ENCODE measurements at regions not wholly inside any gene's neighbourhood (a gene's known extent, or its start where the extent isn't known, plus 50 kb on each side); places are given as distances from the start of the nearest gene placed in this dataset.

GRCh38 chr6:95280686-95281273, 296.6 kb upstream of the MANEA start:
- no CpG with 5 or more reads among the region's 4 CpGs for WGBS (ENCODE audit: extremely low coverage, insufficient coverage, insufficient read length)

GRCh38 chr6:95285881-95286280, 291.5 kb upstream of the MANEA start:
- DNase-seq: no peak
- H3K27ac ChIP-seq (ENCODE audit: low read depth, low read length): no peak overlapping the region
- H3K4me1 ChIP-seq (ENCODE audit: control insufficient read depth in 1 of 2, insufficient read depth in 2 of 2, low read length in 2 of 2): no peaks in the 10 kb centered on the region
- no peak overlapping the region for H3K18ac ChIP-seq (ENCODE audit: low read length)
- no peak overlapping the region for H3K23ac ChIP-seq (ENCODE audit: low read length)
- H4K91ac ChIP-seq (ENCODE audit: low read depth, low read length): no peak overlapping the region
- no peak overlapping the region for H2BK12ac ChIP-seq (ENCODE audit: low read length)
- no peaks in the 10 kb centered on the region for H3K9me3 ChIP-seq (ENCODE audit: insufficient read depth, low read depth, low read length)
- no CpG with 5 or more reads among the region's 2 CpGs for WGBS (ENCODE audit: extremely low coverage, insufficient coverage, insufficient read length)
- H2BK120ac ChIP-seq (ENCODE audit: insufficient read depth, low read length, poor library complexity): no peak overlapping the region
- no peak overlapping the region for H3K4ac ChIP-seq (ENCODE audit: low read depth, low read length)
- H3K79me1 ChIP-seq (ENCODE audit: low read length): no peaks in the 10 kb centered on the region
- no peak overlapping the region for H3K14ac ChIP-seq (ENCODE audit: low read length)
- H2AK5ac ChIP-seq (ENCODE audit: low read length): no peak overlapping the region
- no peaks in the 10 kb centered on the region for H3K79me2 ChIP-seq (ENCODE audit: control insufficient read depth, insufficient read depth, low read length, poor library complexity)
- no peak overlapping the region for H4K12ac ChIP-seq (ENCODE audit: low read depth, low read length)
- no peak overlapping the region for H3K9ac ChIP-seq (ENCODE audit: low read length)
- H2BK5ac ChIP-seq (ENCODE audit: low read depth, low read length, poor library complexity): no peak overlapping the region
- no peaks in the 10 kb centered on the region for H3K36me3 ChIP-seq (ENCODE audit: control insufficient read depth in 1 of 2, insufficient read depth in 2 of 2, low read length in 2 of 2)
- no peak overlapping the region for H3K4me2 ChIP-seq (ENCODE audit: low read length)
- H3K27me3 ChIP-seq (ENCODE audit: insufficient read depth, low read length): no peaks in the 10 kb centered on the region
- H2AFZ ChIP-seq (ENCODE audit: insufficient read depth, low read length, poor library complexity): no peak overlapping the region
- no peak overlapping the region for H4K8ac ChIP-seq (ENCODE audit: low read depth, low read length)
- no peak overlapping the region for H3K4me3 ChIP-seq (ENCODE audit: low read depth, low read length)

More at GRCh38 chr6:95280686-95281273, 296.6 kb upstream of the MANEA start:
- DNase-seq: no peak
- Histone ChIP-seq H3K14ac (ENCODE audit: low read length) (no peak overlapping the region), H3K18ac (ENCODE audit: low read length) (no peak overlapping the region), H2BK120ac (ENCODE audit: insufficient read depth, low read length, poor library complexity) (no peak overlapping the region), H3K9ac (ENCODE audit: low read length) (no peak overlapping the region), H2BK5ac (ENCODE audit: low read depth, low read length, poor library complexity) (no peak overlapping the region), H4K91ac (ENCODE audit: low read depth, low read length) (no peak overlapping the region), H3K27ac (ENCODE audit: low read depth, low read length) (no peak overlapping the region), H4K8ac (ENCODE audit: low read depth, low read length) (no peak overlapping the region), H3K4me1 (ENCODE audit: control insufficient read depth in 1 of 2, insufficient read depth in 2 of 2, low read length in 2 of 2) (no peaks in the 10 kb centered on the region), H3K9me3 (ENCODE audit: insufficient read depth, low read depth, low read length) (no peaks in the 10 kb centered on the region), H3K79me1 (ENCODE audit: low read length) (no peaks in the 10 kb centered on the region), H3K79me2 (ENCODE audit: control insufficient read depth, insufficient read depth, low read length, poor library complexity) (no peaks in the 10 kb centered on the region), H3K27me3 (ENCODE audit: insufficient read depth, low read length) (no peaks in the 10 kb centered on the region), H3K4me2 (ENCODE audit: low read length) (no peak overlapping the region), H3K4ac (ENCODE audit: low read depth, low read length) (no peak overlapping the region), H2AK5ac (ENCODE audit: low read length) (no peak overlapping the region), H4K12ac (ENCODE audit: low read depth, low read length) (no peak overlapping the region), H2AFZ (ENCODE audit: insufficient read depth, low read length, poor library complexity) (no peak overlapping the region), H3K36me3 (ENCODE audit: control insufficient read depth in 1 of 2, insufficient read depth in 2 of 2, low read length in 2 of 2) (no peaks in the 10 kb centered on the region), H3K23ac (ENCODE audit: low read length) (no peak overlapping the region), H3K4me3 (ENCODE audit: low read depth, low read length) (no peak overlapping the region), H2BK12ac (ENCODE audit: low read length) (no peak overlapping the region)

GRCh38 chr6:95286874-95287273, 290.5 kb upstream of the MANEA start:
- Histone ChIP-seq H3K23ac (ENCODE audit: low read length) (no peak overlapping the region), H3K4me2 (ENCODE audit: low read length) (no peak overlapping the region), H4K12ac (ENCODE audit: low read depth, low read length) (no peak overlapping the region), H3K14ac (ENCODE audit: low read length) (no peak overlapping the region), H2BK120ac (ENCODE audit: insufficient read depth, low read length, poor library complexity) (no peak overlapping the region), H3K9me3 (ENCODE audit: insufficient read depth, low read depth, low read length) (no peaks in the 10 kb centered on the region), H3K27me3 (ENCODE audit: insufficient read depth, low read length) (no peaks in the 10 kb centered on the region), H3K27ac (ENCODE audit: low read depth, low read length) (no peak overlapping the region), H3K4ac (ENCODE audit: low read depth, low read length) (no peak overlapping the region), H3K79me1 (ENCODE audit: low read length) (no peaks in the 10 kb centered on the region), H3K36me3 (ENCODE audit: control insufficient read depth in 1 of 2, insufficient read depth in 2 of 2, low read length in 2 of 2) (no peaks in the 10 kb centered on the region), H2AFZ (ENCODE audit: insufficient read depth, low read length, poor library complexity) (no peak overlapping the region), H2BK5ac (ENCODE audit: low read depth, low read length, poor library complexity) (no peak overlapping the region), H3K4me3 (ENCODE audit: low read depth, low read length) (no peak overlapping the region), H2AK5ac (ENCODE audit: low read length) (no peak overlapping the region), H4K91ac (ENCODE audit: low read depth, low read length) (no peak overlapping the region), H3K79me2 (ENCODE audit: control insufficient read depth, insufficient read depth, low read length, poor library complexity) (no peaks in the 10 kb centered on the region), H3K9ac (ENCODE audit: low read length) (no peak overlapping the region), H4K8ac (ENCODE audit: low read depth, low read length) (no peak overlapping the region), H3K18ac (ENCODE audit: low read length) (no peak overlapping the region), H3K4me1 (ENCODE audit: control insufficient read depth in 1 of 2, insufficient read depth in 2 of 2, low read length in 2 of 2) (no peaks in the 10 kb centered on the region), H2BK12ac (ENCODE audit: low read length) (no peak overlapping the region)
- no peak for DNase-seq

- Histone ChIP-seq H3K18ac (ENCODE audit: low read length) (no peak overlapping the region), H3K4me2 (ENCODE audit: low read length) (no peak overlapping the region), H3K4me1 (ENCODE audit: control insufficient read depth in 1 of 2, insufficient read depth in 2 of 2, low read length in 2 of 2) (peaks cover under 1 to 1% of the 10 kb centered on the region in 2 experiments), H3K23ac (ENCODE audit: low read length) (no peak overlapping the region), H2BK120ac (ENCODE audit: insufficient read depth, low read length, poor library complexity) (no peak overlapping the region), H3K27me3 (ENCODE audit: insufficient read depth, low read length) (no peaks in the 10 kb centered on the region), H2AFZ (ENCODE audit: insufficient read depth, low read length, poor library complexity) (no peak overlapping the region), H3K9me3 (ENCODE audit: insufficient read depth, low read depth, low read length) (no peaks in the 10 kb centered on the region), H4K12ac (ENCODE audit: low read depth, low read length) (no peak overlapping the region), H3K27ac (ENCODE audit: low read depth, low read length) (no peak overlapping the region), H2BK5ac (ENCODE audit: low read depth, low read length, poor library complexity) (no peak overlapping the region), H2BK12ac (ENCODE audit: low read length) (no peak overlapping the region), H3K14ac (ENCODE audit: low read length) (no peak overlapping the region), H3K4ac (ENCODE audit: low read depth, low read length) (no peak overlapping the region), H2AK5ac (ENCODE audit: low read length) (no peak overlapping the region), H3K4me3 (ENCODE audit: low read depth, low read length) (no peak overlapping the region), H3K36me3 (ENCODE audit: control insufficient read depth in 1 of 2, insufficient read depth in 2 of 2, low read length in 2 of 2) (no peaks in the 10 kb centered on the region), H4K8ac (ENCODE audit: low read depth, low read length) (no peak overlapping the region), H3K79me2 (ENCODE audit: control insufficient read depth, insufficient read depth, low read length, poor library complexity) (no peaks in the 10 kb centered on the region), H3K9ac (ENCODE audit: low read length) (no peak overlapping the region), H4K91ac (ENCODE audit: low read depth, low read length) (no peak overlapping the region), H3K79me1 (ENCODE audit: low read length) (peaks cover 2% of the 10 kb centered on the region)
- DNase-seq: no peak
These were observed 289.1 kb upstream of the MANEA start for GRCh38 chr6:95288251-95288650.

All from trophoblast cell (in vitro differentiated cells and primary cell).